HG02571 (cell line): ENCODE measurements at regions not wholly inside any gene's neighbourhood (a gene's known extent, or its start where the extent isn't known, plus 50 kb on each side); places are given as distances from the start of the nearest gene placed in this dataset.
"Not testable (repeated sequence)": the region's sequence is repeated elsewhere in the genome, so short reads cannot be mapped to it uniquely, and the experiment has no call there.

ENCODE experiments used
- ATAC-seq: cut with Tn5 transposase; IDR thresholded peaks from one replicate; pipeline ENCODE4 v1.9.1; 2021; ENCODE audit warnings: mild to moderate bottlenecking, moderate library complexity; ENCODE audit not compliant: unreplicated experiment

DNA sequence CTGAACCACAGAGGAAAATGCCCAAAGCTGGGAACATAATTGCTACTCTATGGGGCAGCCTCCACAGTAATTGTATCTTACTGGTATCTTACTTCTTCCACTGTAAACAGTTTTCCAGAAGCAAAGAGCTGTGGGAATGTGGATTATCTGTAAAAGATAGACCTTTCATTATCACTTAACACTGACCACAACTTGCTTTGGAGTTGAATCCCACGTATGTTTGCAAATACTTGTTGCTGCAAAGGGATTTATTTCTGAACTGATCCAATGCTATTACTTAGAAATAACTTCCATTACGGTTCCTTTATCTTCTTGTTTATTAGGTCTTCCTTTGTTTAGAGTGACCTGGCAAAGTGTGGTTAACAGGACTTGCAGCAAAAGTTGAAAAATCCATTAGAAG is 218.1 kb downstream of the KCTD12 start:
- ATAC-seq, result no peak

DNA sequence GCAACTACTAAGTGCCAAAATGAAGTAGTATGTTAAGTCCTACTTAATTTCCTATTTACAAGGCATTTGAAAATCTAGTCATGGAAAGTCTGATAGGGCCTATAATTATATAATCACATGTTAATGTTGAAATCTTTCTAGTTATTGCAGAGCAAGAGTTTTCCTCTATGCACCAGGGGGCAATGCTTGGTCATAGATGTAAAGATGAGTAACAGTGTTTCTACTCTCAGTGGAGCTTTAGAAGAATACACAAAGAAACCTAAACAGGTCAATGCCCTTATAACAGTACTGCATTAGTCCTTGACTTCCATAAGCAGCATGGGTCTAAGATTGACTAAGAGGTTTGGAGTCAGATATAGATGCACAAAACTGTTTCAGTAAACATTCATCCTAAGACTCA is 218.7 kb downstream of the KCTD12 start:
- ATAC-seq, result no peak

DNA sequence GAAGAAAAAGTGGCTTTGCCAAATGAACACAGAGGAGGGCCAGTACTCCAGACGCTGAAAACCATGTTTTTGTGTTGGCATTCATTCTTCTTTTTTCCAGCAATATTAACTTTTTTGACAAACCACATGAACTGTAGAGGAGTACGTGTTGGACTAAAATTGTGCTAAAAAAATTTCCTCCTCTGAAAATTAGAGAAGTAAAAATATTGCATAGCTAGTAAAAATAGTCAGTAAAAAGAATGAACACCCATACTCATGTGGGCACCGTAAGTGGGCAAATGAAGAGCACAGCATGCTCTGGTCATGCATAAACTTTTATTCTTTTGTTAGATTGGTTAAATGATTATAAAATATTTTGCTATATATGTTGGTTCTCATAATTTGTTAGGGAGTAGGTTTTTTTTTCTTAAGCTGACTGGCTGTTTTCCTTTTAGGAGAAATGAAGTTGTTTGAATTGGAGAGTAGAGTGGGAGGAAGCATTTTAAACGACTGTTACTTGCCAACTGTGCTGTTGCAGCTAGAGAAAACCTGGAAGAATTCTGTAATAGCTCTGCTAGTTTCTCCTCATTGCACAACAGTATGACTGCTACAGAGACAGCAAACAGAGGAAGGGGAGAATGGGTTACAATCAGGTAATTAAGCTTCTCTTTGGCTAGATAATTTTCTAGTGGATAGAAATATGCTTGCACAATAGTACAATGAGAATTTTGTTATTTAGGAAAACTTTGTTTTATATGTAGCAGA is 222.4 kb downstream of the KCTD12 start:
- ATAC-seq, result no peak

DNA sequence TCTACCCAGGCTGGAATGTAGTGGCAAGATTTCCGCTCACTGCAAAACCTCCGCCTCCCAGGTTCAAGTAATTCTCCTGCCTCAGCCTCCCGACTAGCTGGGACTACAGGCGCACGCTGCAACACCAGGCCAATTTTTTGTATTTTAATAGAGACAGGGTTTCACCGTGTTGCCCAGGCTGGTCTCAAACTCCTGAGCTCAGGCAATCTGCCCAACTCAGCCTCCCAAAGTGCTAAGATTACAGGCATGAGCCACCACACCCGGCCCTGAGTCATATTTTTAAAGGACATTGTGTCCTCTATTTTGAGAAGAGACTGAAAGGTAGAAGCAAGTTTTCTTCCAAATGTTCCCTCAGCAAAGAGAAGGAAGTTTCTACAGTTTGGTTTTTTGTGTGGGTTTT is 227.1 kb downstream of the KCTD12 start:
- not testable (repeated sequence) for ATAC-seq

DNA sequence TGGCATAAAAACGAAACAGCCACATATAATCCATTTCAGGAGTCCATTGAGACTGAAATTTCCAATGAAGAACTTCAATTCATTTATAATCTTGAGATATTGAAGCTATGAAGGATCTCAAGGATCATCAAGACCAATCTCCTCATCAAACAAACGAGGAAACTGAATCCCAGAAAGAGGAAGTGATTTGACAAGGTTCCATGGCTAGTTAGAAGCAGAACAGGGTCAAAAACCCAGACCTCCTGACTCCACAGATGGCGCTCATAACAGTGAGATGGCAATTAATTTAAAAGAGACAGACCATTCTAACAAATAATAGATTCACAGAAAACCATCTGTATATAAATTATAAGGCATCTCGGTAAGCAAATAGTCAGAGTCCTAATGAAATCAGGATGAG is 229.7 kb downstream of the KCTD12 start:
- ATAC-seq, result no peak

DNA sequence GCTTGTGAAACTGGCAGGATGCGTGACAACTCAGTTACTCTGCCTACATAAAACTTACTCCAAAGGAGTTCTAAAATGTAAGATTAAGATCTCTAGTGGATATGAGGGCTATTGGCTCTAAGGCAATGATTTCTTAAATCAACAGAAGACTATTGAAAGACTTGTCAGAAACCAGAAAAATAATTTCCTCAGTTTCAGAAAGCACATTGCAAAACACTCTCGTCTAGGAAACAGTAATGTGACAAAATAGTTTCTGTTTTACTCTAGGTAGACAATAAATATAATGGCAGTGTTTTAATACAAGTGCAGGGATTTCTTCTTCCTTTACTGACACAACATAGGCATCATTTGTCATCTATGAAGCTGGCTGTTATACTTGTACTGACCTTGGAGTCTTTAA is 230.1 kb downstream of the KCTD12 start:
- no peak for ATAC-seq

DNA sequence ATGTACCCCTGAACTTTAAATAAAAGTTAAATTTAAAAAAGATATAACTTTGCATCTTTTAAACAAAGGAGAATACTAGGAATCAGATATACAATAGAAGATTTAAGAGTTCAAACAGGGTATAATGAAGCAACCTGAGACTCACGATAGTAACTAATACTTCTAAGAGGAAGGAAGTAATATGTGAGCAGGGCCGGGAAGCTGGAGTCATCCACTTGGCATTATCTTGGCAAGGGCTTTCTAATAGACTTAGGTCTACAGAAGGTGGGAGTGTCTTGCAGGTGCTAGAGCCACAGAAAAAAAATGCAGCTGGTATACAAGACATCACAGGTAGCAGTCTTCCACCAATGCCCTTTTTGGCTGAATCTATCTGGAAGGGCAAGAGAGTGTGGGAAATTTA is 231.9 kb downstream of the KCTD12 start:
- ATAC-seq, result no peak

DNA sequence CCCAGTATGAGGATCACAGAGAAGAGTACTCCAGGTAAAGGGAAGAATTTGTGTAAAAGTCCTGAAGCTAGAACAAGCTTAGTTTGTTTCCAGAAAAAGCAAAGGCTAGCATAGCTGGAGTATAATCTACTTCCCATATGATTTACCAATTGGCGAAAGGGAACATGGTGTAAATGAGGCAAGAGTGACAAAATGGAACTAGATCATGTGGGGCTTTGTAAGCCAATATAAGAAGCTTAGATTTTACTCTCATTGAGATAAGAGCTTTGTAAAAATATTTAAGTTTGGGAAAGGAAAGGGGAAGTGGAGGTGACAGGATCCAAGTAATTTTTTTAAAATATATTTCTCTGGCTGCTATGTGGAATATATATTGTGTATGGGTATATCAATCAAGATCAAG is 234.9 kb downstream of the KCTD12 start:
- no peak for ATAC-seq

DNA sequence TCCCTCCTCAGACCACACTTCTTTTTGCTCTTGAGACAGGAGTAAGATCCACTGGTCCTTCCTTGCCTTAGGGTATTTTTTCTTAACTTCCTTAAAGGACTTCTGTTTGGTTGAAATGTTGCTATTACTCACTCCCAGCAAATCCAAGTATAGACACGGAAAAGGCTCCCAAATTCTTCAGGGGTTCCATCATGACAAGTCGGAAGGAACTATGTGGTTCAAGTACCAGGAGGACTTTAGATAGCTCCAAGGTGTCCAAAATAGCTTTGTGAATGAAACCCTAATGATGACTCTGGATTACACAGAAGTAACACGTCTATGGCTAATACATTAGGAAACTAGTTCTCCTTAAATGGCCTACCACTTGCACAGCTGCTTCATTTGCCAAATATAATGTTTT is 238.7 kb downstream of the KCTD12 start:
- ATAC-seq, result no peak

DNA sequence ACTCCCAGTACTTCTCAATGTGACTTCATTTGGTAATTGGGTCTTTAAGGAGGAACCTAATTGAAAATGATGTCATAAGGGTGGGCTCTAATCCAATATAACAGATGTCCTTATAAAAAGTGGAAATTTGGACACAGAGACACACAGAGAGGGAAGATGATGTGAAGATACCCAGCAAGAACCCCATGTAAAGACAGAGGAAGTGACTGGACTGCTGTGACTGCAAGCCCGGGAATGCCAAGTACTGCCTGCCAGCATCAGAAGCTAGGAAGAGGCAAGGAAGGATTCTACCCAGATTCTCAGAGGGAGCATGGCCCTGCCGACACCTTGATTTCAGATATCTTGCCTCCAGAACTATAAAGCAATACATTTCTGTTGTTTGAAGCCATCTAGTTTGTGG is 239.3 kb downstream of the KCTD12 start:
- no peak for ATAC-seq

DNA sequence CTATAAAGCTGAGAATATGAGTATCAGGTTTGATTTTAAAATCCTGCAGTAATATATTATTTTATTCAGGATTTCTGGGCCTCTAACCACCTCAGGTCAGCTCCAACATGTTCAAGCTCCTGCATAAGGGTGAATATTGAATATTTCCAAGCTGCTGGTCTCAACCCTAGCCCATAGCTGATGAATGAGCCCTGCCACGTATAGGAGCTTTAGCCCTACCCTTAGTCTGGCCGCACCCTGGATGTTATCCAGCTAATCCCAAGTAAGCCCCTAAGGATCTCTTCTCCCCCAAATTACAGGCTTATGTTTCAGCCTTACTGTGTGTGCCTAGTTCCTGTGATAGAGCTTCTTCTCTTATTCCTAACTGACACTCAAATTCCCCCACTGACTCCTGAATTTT is 240.6 kb downstream of the KCTD12 start:
- no peak for ATAC-seq

DNA sequence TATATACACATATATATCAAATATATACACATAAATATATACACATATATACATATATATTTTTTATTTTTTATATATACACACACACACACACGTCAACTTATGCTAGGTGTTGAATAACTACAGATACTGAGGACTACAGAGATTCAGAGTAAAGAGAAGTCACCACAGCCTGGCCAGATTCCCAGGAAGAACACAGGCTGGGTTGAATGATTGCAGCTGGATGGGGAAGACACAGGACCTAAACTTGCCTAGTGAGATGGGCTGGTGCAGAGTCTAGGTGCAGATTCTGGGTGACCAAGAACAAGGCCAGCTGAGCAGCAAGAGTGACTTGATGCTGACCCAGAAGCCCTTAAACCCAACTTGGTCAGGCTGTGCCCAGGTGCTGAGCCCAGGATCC is 241.3 kb downstream of the KCTD12 start:
- no peak for ATAC-seq

DNA sequence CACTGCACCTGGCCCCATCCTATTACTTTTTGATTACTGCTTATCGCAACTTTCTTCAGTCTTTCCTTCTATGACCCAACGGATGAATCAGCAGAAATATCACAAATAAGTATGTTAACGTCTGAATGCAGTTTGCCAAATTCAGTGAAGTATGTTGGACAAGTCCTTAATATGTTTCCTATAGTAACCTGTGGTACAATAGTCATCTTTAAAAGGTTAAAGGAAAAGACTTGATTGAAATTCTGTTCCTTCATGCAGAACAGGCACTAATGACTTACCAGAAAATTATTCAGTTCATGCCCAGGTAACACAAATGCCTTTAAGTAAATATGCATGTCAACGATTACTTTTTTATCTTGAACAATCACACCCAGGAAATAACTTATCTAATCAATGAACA is 242.6 kb downstream of the KCTD12 start:
- ATAC-seq, result no peak

DNA sequence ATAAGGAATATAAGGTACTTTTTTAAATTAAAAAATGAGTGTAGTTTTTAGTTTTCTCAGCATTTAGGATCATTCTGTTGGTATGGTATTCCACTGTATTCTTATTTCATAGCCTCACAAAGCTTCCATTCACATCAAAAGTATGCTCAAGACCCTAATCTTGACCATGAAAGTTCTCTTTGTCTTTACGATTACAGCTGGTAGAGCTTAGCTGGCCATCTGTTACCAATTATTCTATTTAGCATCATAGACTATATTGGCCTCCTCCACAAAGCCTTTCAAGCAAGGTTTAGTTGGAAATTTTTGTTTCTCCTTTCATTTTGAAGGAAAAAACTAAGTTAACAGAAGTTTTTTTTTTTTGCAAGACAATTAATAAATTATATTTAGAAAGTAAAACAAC is 245.1 kb downstream of the KCTD12 start:
- no peak for ATAC-seq

DNA sequence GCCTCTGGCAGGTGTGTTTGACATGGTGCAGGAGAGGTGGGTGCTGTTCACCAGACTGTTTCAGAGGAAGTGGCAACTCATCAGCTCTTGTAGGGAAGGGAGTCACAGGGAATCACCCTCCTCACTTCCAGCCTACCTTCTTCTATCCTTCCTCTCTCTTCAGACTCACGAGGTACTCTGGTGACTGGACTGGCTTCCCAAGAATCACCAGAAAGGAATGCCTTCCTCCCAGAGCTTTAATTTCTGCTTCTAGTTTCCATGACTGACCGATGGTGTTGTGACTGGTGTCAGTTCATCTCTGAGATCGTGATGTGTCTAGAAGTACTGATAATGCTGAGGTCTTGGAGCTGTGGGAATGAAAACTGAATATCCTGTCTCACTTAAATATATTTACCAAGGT is 247.3 kb downstream of the KCTD12 start:
- no peak for ATAC-seq

DNA sequence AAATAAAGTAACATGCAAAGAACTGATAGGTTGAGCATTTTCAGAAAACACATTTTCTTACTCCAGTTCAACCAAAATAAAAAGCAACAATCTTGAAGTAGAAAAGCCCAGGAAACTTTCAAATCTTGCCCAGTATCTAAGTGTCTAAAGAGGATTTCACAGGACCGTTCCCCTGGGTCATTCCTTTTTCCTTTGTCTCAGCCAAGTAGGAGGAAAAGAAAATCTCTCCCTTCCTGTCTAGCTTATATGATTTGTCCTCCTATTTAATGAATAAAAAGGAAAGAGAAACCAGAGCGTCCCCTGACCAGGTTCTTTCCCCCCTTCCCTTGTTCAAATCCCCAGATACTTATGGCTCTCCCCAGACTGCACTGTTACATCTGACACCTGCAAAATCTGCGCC is 248.0 kb downstream of the KCTD12 start:
- ATAC-seq, result no peak

DNA sequence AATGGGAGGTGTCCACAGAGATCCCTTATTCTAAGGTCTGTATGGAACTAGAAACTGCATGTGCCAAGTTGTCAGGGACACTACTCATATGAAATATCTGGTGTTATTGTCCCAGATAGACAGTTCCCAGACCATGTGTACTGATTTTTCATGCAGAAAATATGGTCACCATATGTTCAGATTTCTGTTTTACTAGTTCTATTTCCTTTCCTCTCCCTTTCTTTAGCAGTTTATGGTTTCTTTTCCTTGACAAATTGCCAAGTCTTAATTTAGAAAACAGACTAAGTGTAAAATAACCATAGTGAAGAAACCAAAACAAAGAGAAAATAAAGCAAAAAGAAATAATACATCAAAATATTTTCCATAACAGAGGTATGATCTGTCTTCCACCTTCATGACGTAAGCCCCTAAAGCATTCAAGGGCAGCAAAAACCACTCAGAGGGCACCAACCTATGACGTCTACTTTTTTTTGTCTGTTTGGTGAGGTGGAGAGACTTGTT is 248.5 kb downstream of the KCTD12 start:
- ATAC-seq, result no peak

DNA sequence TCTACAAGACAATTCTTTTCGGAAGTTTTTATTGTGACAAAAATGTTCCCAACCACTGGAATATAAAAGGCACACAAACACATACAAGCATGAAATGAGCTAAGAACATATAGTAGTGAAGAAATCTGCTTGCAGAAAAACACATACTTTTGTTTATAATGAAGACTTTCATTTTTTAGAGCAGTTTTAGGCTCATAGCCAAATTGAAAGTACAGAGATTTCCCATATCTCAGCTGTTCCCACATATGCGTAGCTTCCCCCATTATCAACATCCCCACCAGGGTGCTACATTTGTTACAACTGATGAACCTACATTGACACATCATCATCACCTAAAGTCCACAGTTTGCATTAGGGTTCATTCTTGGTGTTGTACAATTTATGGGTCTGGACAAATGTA is 249.4 kb downstream of the KCTD12 start:
- ATAC-seq, result no peak

DNA sequence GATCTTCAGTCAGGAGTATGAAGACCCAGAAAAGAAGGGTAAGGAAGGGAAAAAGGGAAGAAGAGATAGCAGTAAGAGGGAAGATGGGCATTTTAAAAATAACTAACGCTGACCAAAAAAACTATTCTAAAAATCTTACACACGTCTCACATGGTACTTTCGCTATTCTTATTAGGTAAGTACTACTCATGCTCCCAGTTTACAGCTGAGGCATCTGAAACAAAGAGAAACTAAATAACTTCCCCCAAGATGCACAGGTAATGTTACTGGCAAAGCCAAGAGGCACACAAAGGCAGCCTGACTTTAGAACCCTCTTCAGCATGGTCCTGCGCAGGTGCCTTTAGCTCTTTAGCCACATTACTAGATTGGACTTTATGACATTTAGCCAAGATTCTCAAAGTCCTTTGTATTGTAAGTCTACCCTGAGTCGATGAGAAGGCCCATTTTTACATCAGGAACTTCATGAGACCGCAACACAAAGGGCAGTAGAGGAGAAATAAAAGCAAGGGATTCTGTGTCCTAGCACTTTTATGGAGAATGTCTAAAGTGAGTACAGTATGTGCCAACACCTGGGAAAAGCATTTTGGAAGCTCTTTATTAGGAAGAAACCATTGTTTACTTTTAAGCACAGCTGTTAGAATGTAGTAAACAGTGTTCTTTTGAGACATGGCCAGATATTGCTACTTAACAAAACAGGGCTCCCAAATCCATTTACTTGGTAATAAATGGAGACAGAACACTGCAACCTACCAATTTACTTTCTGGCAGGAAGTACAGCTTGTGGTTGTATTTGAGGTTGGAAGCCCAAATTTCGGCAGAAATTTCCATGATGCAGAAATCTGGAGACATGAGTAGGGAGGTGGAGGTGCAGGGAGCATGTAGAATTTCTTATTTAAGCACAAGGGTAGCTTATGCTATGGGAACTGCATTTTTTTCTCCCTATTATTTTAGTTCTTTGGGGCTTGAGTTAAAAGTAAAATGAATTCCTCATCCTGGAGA is 250.7 kb downstream of the KCTD12 start:
- no peak for ATAC-seq

DNA sequence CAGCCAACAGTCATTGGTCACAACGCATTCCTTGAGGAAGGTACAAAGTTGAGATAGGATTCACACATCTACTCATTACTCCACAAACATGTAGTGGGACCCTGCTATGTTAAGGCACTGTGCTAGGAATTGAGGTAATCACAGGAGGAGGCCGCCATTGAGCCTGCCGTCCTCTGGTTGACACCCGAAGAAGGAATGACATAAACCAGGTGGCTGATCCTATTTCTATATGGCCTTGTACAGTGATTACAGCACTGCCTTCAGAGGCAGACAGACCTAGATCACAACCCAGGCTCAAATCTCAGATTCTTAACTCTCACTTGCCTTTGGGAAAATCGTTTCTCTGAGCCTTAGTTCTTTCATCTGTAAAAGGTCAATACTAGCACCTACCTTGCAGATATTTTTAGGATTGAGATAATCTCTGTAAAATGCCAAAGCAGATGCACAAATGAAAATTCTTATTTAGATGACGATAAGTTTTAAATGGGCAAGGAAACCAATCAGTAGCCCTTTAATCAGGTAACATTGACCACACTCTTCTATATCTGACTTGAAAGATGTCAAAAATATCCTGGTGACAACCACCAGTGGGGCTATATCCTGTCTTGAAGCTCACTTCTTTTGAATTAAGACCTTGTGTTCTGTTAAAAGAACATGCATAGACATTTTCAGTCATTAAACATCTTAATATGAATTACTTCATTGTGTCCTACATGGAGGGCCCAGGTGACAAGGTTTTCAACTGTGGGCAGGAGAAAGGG is 251.6 kb downstream of the KCTD12 start:
- no peak for ATAC-seq

DNA sequence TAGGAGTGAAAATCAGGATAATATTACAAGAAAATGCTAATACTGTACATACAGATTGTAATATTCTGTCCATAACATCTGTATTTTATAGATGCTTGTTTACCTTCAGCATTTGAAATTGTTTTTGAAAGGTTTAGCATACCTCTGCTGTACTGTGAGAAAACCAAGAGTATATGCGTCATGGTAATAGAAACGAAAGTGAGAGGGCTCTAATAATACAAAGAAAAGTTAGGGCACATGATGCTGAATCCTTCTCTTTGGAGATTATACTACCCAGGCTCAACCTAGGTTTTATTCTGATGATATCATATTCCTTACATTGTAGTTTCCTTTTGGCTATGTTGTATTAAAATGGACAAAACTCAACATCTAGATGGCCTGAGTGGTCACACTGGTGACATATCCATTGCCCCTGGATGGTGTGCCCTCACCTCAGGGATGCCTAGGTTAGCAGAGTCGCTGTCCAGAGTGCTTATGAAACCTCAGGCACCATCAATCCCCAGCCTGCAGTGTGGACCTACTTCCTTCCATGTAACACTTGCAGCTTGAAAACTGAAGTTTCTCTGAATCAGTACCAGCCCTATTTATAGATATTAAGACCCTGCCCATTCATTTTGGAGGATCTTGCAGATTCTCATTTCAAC is 253.7 kb downstream of the KCTD12 start:
- ATAC-seq, result no peak
